Trophoblast cell (in vitro differentiated cells and primary cell): ENCODE measurements at regions not wholly inside any gene's neighbourhood (a gene's known extent, or its start where the extent isn't known, plus 50 kb on each side); places are given as distances from the start of the nearest gene placed in this dataset.

Experiments used
- DNase-seq, 2 donors: peaks; one replicate each; pipeline ENCODE4 v3.0.0-alpha.2; 2016
- H2AFZ ChIP-seq: 2 replicates; pipeline ENCODE4 v1.6.1; 2013; ENCODE audit warnings: low read length, moderate library complexity, mild to moderate bottlenecking; ENCODE audit not compliant: insufficient read depth, poor library complexity
- H2AK5ac ChIP-seq: 2 replicates; pipeline ENCODE4 v1.6.1; 2013; ENCODE audit warnings: mild to moderate bottlenecking, low read length
- H2BK120ac ChIP-seq: 2 replicates; pipeline ENCODE4 v1.6.1; 2013; ENCODE audit warnings: low read length, mild to moderate bottlenecking, moderate library complexity; ENCODE audit not compliant: insufficient read depth, poor library complexity
- H2BK12ac ChIP-seq: 2 replicates; pipeline ENCODE4 v1.6.1; 2013; ENCODE audit warnings: mild to moderate bottlenecking, low read length, moderate library complexity
- H2BK5ac ChIP-seq: 2 replicates; pipeline ENCODE4 v1.6.1; 2013; ENCODE audit warnings: low read length, low read depth, moderate library complexity, mild to moderate bottlenecking; ENCODE audit not compliant: poor library complexity
- H3K14ac ChIP-seq: 2 replicates; pipeline ENCODE4 v1.6.1; 2013; ENCODE audit warnings: mild to moderate bottlenecking, low read length
- H3K18ac ChIP-seq: 2 replicates; pipeline ENCODE4 v1.6.1; 2013; ENCODE audit warnings: mild to moderate bottlenecking, low read length
- H3K23ac ChIP-seq: 2 replicates; pipeline ENCODE4 v1.6.1; 2013; ENCODE audit warnings: low read length
- H3K27ac ChIP-seq: 2 replicates; pipeline ENCODE4 v1.5.1; 2013; ENCODE audit warnings: low read depth, mild to moderate bottlenecking, inconsistent platforms, low read length, moderate library complexity
- H3K27me3 ChIP-seq: 2 replicates; pipeline ENCODE4 v1.6.1; 2013; ENCODE audit warnings: inconsistent platforms, mild to moderate bottlenecking, low read length, moderate library complexity; ENCODE audit not compliant: insufficient read depth
- H3K36me3 ChIP-seq, 2 experiments: 1 replicate in 1 of 2; 2 replicates in 1 of 2; pipeline ENCODE4 v1.6.1; 2013; ENCODE audit warnings: low read length in 2 of 2, mild to moderate bottlenecking in 2 of 2, moderate library complexity in 1 of 2; ENCODE audit not compliant: insufficient read depth in 2 of 2, control insufficient read depth in 1 of 2
- H3K4ac ChIP-seq: 2 replicates; pipeline ENCODE4 v1.6.1; 2013; ENCODE audit warnings: low read depth, mild to moderate bottlenecking, low read length, moderate library complexity
- H3K4me1 ChIP-seq, 2 experiments: 1 replicate in 1 of 2; 2 replicates in 1 of 2; pipeline ENCODE4 v1.6.1; 2013; ENCODE audit warnings: low read length in 2 of 2, mild to moderate bottlenecking in 2 of 2, moderate library complexity in 1 of 2; ENCODE audit not compliant: insufficient read depth in 2 of 2, control insufficient read depth in 1 of 2
- H3K4me2 ChIP-seq: 2 replicates; pipeline ENCODE4 v1.6.1; 2013; ENCODE audit warnings: inconsistent platforms, mild to moderate bottlenecking, low read length, moderate library complexity
- H3K4me3 ChIP-seq: 2 replicates; pipeline ENCODE4 v1.5.1; 2013; ENCODE audit warnings: mild to moderate bottlenecking, low read depth, low read length, inconsistent platforms
- H3K79me1 ChIP-seq: one replicate; pipeline ENCODE4 v1.6.1; 2013; ENCODE audit warnings: low read length
- H3K79me2 ChIP-seq: 2 replicates; pipeline ENCODE4 v1.6.1; 2013; ENCODE audit warnings: low read length, mild to moderate bottlenecking; ENCODE audit not compliant: control insufficient read depth, insufficient read depth, poor library complexity
- H3K9ac ChIP-seq: 2 replicates; pipeline ENCODE4 v1.6.1; 2013; ENCODE audit warnings: mild to moderate bottlenecking, low read length
- H3K9me3 ChIP-seq: 2 replicates; pipeline ENCODE4 v1.6.1; 2013; ENCODE audit warnings: low read depth, mild to moderate bottlenecking, control low read depth, inconsistent platforms, low read length; ENCODE audit not compliant: insufficient read depth
- H4K12ac ChIP-seq: 2 replicates; pipeline ENCODE4 v1.6.1; 2013; ENCODE audit warnings: low read depth, mild to moderate bottlenecking, low read length, moderate library complexity
- H4K8ac ChIP-seq: 2 replicates; pipeline ENCODE4 v1.6.1; 2013; ENCODE audit warnings: low read depth, mild to moderate bottlenecking, low read length, moderate library complexity
- H4K91ac ChIP-seq: one replicate; pipeline ENCODE4 v1.6.1; 2013; ENCODE audit warnings: low read depth, mild to moderate bottlenecking, low read length, moderate library complexity
- WGBS: extraction: QIAGEN DNeasy Blood & Tissue Kit; methylation state at CpG from one replicate; pipeline ENCODE4 v1.1.7; 2013; ENCODE audit warnings: missing lambda C conversion rate; ENCODE audit not compliant: insufficient read length, insufficient coverage; ENCODE audit errors: extremely low coverage; 5-methylcytosine and 5-hydroxymethylcytosine counted together

- no peak overlapping the region for H3K27ac ChIP-seq
- no peak overlapping the region for H4K91ac ChIP-seq
- no peak for DNase-seq
- H3K36me3 ChIP-seq: peaks cover 4 to 6% of the 10 kb centered on the region in 2 experiments
- no peak overlapping the region for H3K4ac ChIP-seq
- no peak overlapping the region for H3K18ac ChIP-seq
- H3K23ac ChIP-seq: no peak overlapping the region
- H4K8ac ChIP-seq: no peak overlapping the region
- H2BK120ac ChIP-seq: no peak overlapping the region
- H3K4me3 ChIP-seq: no peak overlapping the region
- H3K27me3 ChIP-seq: no peaks in the 10 kb centered on the region
- no peak overlapping the region for H4K12ac ChIP-seq
- H3K4me1 ChIP-seq: no peaks in the 10 kb centered on the region
- WGBS: no CpG with 5 or more reads among the region's 1 CpG
- no peak overlapping the region for H2BK12ac ChIP-seq
- H2BK5ac ChIP-seq: no peak overlapping the region
- H3K4me2 ChIP-seq: no peak overlapping the region
- no peaks in the 10 kb centered on the region for H3K79me1 ChIP-seq
- H2AFZ ChIP-seq: no peak overlapping the region
- no peak overlapping the region for H3K9ac ChIP-seq
- H3K14ac ChIP-seq: no peak overlapping the region
- no peaks in the 10 kb centered on the region for H3K79me2 ChIP-seq
- no peak overlapping the region for H2AK5ac ChIP-seq
- peaks cover 3% of the 10 kb centered on the region for H3K9me3 ChIP-seq
Observed at GRCh38 chr11:34732831-34733230, 111.9 kb downstream of the EHF start.

DNA sequence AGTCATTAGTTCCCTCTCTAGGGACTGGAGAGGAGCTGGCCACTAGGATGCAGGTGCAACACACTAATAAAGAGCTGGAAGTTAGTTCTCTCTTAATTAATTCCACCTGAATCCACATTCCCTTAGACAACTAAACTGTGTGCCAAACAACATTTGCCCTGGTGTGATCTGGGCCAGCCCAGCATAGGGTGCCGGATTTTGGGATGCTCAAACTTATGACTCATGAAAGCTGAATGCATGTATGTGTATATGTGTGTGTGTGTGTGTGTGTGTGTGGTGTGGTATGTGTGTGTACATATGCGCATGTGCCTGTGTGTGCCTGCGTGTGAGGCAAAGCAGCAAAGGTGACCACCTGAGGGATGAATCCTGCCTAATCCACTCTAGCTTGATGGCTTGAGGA, 110.7 kb downstream of the EHF start:
- H3K4me1 ChIP-seq: no peaks in the 10 kb centered on the region
- no peak overlapping the region for H3K9ac ChIP-seq
- H3K79me1 ChIP-seq: no peaks in the 10 kb centered on the region
- no peak overlapping the region for H3K18ac ChIP-seq
- no CpG with 5 or more reads among the region's 3 CpGs for WGBS
- no peak overlapping the region for H2AK5ac ChIP-seq
- H2BK120ac ChIP-seq: no peak overlapping the region
- no peak overlapping the region for H3K4ac ChIP-seq
- H2AFZ ChIP-seq: no peak overlapping the region
- H3K4me2 ChIP-seq: no peak overlapping the region
- no peak overlapping the region for H2BK5ac ChIP-seq
- H3K4me3 ChIP-seq: no peak overlapping the region
- peaks cover 0 to 2% of the 10 kb centered on the region in 2 experiments for H3K36me3 ChIP-seq
- no peak overlapping the region for H4K8ac ChIP-seq
- H3K14ac ChIP-seq: no peak overlapping the region
- no peak for DNase-seq
- no peak overlapping the region for H4K12ac ChIP-seq
- H3K27ac ChIP-seq: no peak overlapping the region
- H3K9me3 ChIP-seq: no peaks in the 10 kb centered on the region
- H4K91ac ChIP-seq: no peak overlapping the region
- H2BK12ac ChIP-seq: no peak overlapping the region
- no peak overlapping the region for H3K23ac ChIP-seq
- H3K27me3 ChIP-seq: no peaks in the 10 kb centered on the region
- H3K79me2 ChIP-seq: no peaks in the 10 kb centered on the region

DNA sequence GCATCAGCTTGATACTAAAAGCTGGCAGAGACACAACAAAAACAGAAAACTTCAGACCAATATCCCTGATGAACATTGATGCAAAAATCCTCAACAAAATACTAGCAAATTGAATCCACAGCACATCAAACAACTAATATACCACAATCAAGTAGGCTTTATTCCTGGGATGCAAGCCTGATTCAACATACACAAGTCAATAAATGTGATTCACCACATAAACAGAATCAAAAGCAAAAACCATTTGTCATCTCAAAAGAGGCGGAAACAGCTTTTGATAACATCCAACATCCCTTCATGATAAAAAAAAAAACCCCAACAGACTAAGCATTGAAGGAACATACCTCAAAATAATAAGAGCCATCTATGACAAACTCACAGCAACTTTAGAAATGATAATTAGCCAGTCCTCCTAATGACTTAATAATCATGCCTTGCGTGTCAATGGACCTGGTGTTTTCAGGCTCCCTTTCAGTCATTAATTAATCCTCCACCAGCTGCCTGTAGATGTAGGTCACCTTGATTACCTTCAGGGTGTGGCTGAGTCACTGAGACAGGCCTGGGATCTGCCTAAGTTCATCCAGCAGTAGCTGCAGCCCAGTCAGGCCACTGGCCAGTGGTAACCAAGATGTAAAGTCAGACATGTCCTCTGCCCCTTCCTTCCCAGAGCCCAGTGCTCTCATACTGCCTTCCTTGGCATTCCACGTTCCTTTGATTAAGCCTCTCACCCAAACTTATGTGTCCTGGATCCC, 109.8 kb downstream of the EHF start:
- Histone ChIP-seq H2AFZ (no peak overlapping the region), H4K91ac (no peak overlapping the region), H3K14ac (no peak overlapping the region), H3K4me2 (no peak overlapping the region), H4K8ac (no peak overlapping the region), H2AK5ac (no peak overlapping the region), H3K23ac (no peak overlapping the region), H4K12ac (no peak overlapping the region), H3K36me3 (no peaks in the 10 kb centered on the region), H3K4me1 (no peaks in the 10 kb centered on the region), H3K18ac (no peak overlapping the region), H2BK12ac (no peak overlapping the region), H3K27me3 (no peaks in the 10 kb centered on the region), H3K4me3 (no peak overlapping the region), H2BK5ac (no peak overlapping the region), H3K79me2 (no peaks in the 10 kb centered on the region), H3K79me1 (no peaks in the 10 kb centered on the region), H2BK120ac (no peak overlapping the region), H3K9ac (no peak overlapping the region), H3K4ac (no peak overlapping the region), H3K9me3 (no peaks in the 10 kb centered on the region), H3K27ac (no peak overlapping the region)
- no peak for DNase-seq
- no CpG with 5 or more reads among the region's 3 CpGs for WGBS

GRCh38 chr11:34728609-34729008, 107.7 kb downstream of the EHF start:
- Histone ChIP-seq H3K14ac (no peak overlapping the region), H2AK5ac (no peak overlapping the region), H3K27me3 (no peaks in the 10 kb centered on the region), H2BK12ac (no peak overlapping the region), H4K8ac (no peak overlapping the region), H3K4me3 (no peak overlapping the region), H3K23ac (no peak overlapping the region), H2BK120ac (no peak overlapping the region), H4K12ac (no peak overlapping the region), H3K18ac (no peak overlapping the region), H3K4me2 (no peak overlapping the region), H3K4me1 (no peaks in the 10 kb centered on the region), H3K27ac (no peak overlapping the region), H3K79me2 (no peaks in the 10 kb centered on the region), H3K79me1 (no peaks in the 10 kb centered on the region), H2AFZ (no peak overlapping the region), H4K91ac (no peak overlapping the region), H3K36me3 (no peaks in the 10 kb centered on the region), H3K4ac (no peak overlapping the region), H2BK5ac (no peak overlapping the region), H3K9ac (no peak overlapping the region), H3K9me3 (no peaks in the 10 kb centered on the region)
- no peak for DNase-seq
